Pancreas (tissue), 10 donors: ENCODE measurements at regions not wholly inside any gene's neighbourhood (a gene's known extent, or its start where the extent isn't known, plus 50 kb on each side); places are given as distances from the start of the nearest gene placed in this dataset.

Experiments
- ATAC-seq, 4 donors: fragments of 200-7000 bp; cut with Tn5 transposase; one replicate each; pipeline versions ENCODE4 v1.8.0 to v1.9.1; 2020; ENCODE audit warnings: mild to moderate bottlenecking in 4 of 4, moderate library complexity in 4 of 4
- DNase-seq, 6 donors: peaks; one replicate each; pipeline ENCODE4 v3.0.0-alpha.2; 2020
- FAIRE-seq: peaks from 2 replicates; lab custom pipeline; 2012; peaks lifted over from hg19 to GRCh38; lab: Jason Lieb, UNC
- H3K27ac ChIP-seq, 4 donors: fragments of 200-600 bp; sonication (generic); 1 replicate in 3 of 4; 2 replicates in 1 of 4; pipeline versions ENCODE4 v1.5.0 to v1.8.0; 2020
- H3K27me3 ChIP-seq, 4 donors: fragments of 200-600 bp; one replicate each; pipeline ENCODE4 v1.8.0; 2021
- H3K36me3 ChIP-seq, 3 donors: fragments of 200-600 bp; sonication (generic) in 1 of 3; one replicate each; pipeline versions ENCODE4 v1.5.0 to v1.8.0; 2020 to 2021
- H3K4me1 ChIP-seq, 3 donors: fragments of 200-600 bp; one replicate each; pipeline ENCODE4 v1.8.0; 2021
- H3K4me3 ChIP-seq, 4 donors: fragments of 200-600 bp; sonication (generic) in 2 of 4; one replicate each; pipeline versions ENCODE4 v1.5.0 to v1.8.0; 2020 to 2021
- H3K9me3 ChIP-seq, 4 donors: fragments of 200-600 bp; one replicate each; pipeline ENCODE4 v1.8.0; 2021
- CTCF ChIP-seq, 4 donors: fragments of 200-600 bp; sonication (generic) in 3 of 4; IDR thresholded peaks; one replicate each; pipeline versions ENCODE4 v1.5.0 to v1.8.0; 2021; ENCODE audit warnings: antibody characterized with exemption in 4 of 4
- WGBS, 2 donors: extraction: QIAGEN DNeasy Blood & Tissue Kit; methylation state at CpG; one replicate each; pipeline ENCODE4 v1.1.7; 2013; 5-methylcytosine and 5-hydroxymethylcytosine counted together
- intact Hi-C, 3 donors: fragments of 100-400 bp; cut with DNase I; formaldehyde crosslinking; loops; one replicate each; pipeline versions ENCODE4 v1.11.1 to v1.14.2; 2022
- donor health status: healthy with polysubstance abuse.
- donor health status: DM: no; HTN: no; CAD: no; lungs with moderate emphysema.
- donor health status: DM: no; HTN: no; CAD: no.
- donor health status: control.
- donor health status: control.
- donor health status: Bipolar disorder and iron deficiency.
- donor health status: DM: yes; HTN: yes; CAD: no.
- donor health status: DM: no; HTN: no; CAD: no.
- donor health status: DM: no; HTN: no; CAD: no.
- donor health status: DM: yes; HTN: yes; CAD: no.

GRCh38 chr2:183811281-183811680 lies 687.0 kb downstream of the NUP35 start:
- intact Hi-C loops: no loop called here
- Histone ChIP-seq H3K4me3 (no peak overlapping the region), H3K36me3 (no peaks in the 10 kb centered on the region), H3K9me3 (no peaks in the 10 kb centered on the region), H3K4me1 (no peaks in the 10 kb centered on the region), H3K27me3 (no peaks in the 10 kb centered on the region), H3K27ac (no peak overlapping the region)
- DNase-seq: no peak
- 90 to 98% methylated on average over 1 of the region's 1 CpG for WGBS, 2 donors
- TF ChIP-seq CTCF (IDR thresholded peaks at IDR 0.05): no peak
- no peak for ATAC-seq
- FAIRE-seq: no peak

- intact Hi-C loops: no loop called here
- Histone ChIP-seq H3K4me3 (no peak overlapping the region), H3K4me1 (no peaks in the 10 kb centered on the region), H3K27ac (no peak overlapping the region), H3K27me3 (no peaks in the 10 kb centered on the region), H3K9me3 (no peaks in the 10 kb centered on the region), H3K36me3 (no peaks in the 10 kb centered on the region)
- TF ChIP-seq CTCF (IDR thresholded peaks at IDR 0.05): no peak
- ATAC-seq (no peak), DNase-seq (no peak), FAIRE-seq (no peak)
- WGBS, 2 donors: 90 to 94% methylated on average over 2 of the region's 2 CpGs
These were observed 687.8 kb downstream of the NUP35 start for GRCh38 chr2:183812091-183812490.

GRCh38 chr2:183825710-183826109 lies 701.5 kb downstream of the NUP35 start:
- no peaks in the 10 kb centered on the region for H3K9me3 ChIP-seq
- no peaks in the 10 kb centered on the region for H3K27me3 ChIP-seq
- FAIRE-seq (no peak), ATAC-seq (no peak), DNase-seq (no peak)
- intact Hi-C loops: no loop called here
- WGBS, 2 donors: 74 to 84% methylated on average over 3 of the region's 3 CpGs
- H3K4me1 ChIP-seq: no peaks in the 10 kb centered on the region
- no peak for TF ChIP-seq CTCF (IDR thresholded peaks at IDR 0.05)
- H3K27ac ChIP-seq: no peak overlapping the region
- H3K4me3 ChIP-seq: no peak overlapping the region
- H3K36me3 ChIP-seq: no peaks in the 10 kb centered on the region

GRCh38 chr2:183829931-183830330 lies 705.7 kb downstream of the NUP35 start:
- Histone ChIP-seq H3K4me3 (no peak overlapping the region), H3K27ac (no peak overlapping the region), H3K4me1 (no peaks in the 10 kb centered on the region), H3K9me3 (no peaks in the 10 kb centered on the region), H3K36me3 (no peaks in the 10 kb centered on the region), H3K27me3 (no peaks in the 10 kb centered on the region)
- no peak for TF ChIP-seq CTCF (IDR thresholded peaks at IDR 0.05)
- FAIRE-seq: no peak
- intact Hi-C loops: no loop called here
- no peak for DNase-seq
- WGBS, 2 donors: 93 to 95% methylated on average over 2 of the region's 2 CpGs
- no peak for ATAC-seq

- Histone ChIP-seq H3K27me3 (no peaks in the 10 kb centered on the region), H3K9me3 (no peaks in the 10 kb centered on the region), H3K4me3 (no peak overlapping the region), H3K4me1 (no peaks in the 10 kb centered on the region), H3K36me3 (no peaks in the 10 kb centered on the region), H3K27ac (no peak overlapping the region)
- FAIRE-seq: no peak
- no peak for DNase-seq
- intact Hi-C loops: no loop called here
- 59 to 83% methylated on average over 2 of the region's 2 CpGs for WGBS, 2 donors
- no peak for TF ChIP-seq CTCF (IDR thresholded peaks at IDR 0.05)
- ATAC-seq: no peak
These were observed 712.9 kb downstream of the NUP35 start for GRCh38 chr2:183837157-183837556.
